ENCODE measurements at regions not wholly inside any gene's neighbourhood (a gene's known extent, or its start where the extent isn't known, plus 50 kb on each side); places are given as distances from the start of the nearest gene placed in this dataset.

- Histone ChIP-seq H2BK120ac (ENCODE audit: low read depth, low read length, poor library complexity, severe bottlenecking) (no peak overlapping the region), H2BK15ac (ENCODE audit: low read depth, low read length) (no peak overlapping the region), H3T11ph (ENCODE audit: low read length) (no peak overlapping the region), H3K79me1 (ENCODE audit: insufficient read depth, low read depth, low read length, poor library complexity, severe bottlenecking) (no peaks in the 10 kb centered on the region), H4K20me1 (ENCODE audit: control insufficient read depth, insufficient read depth, insufficient read length) (no peaks in the 10 kb centered on the region), H3K23me2 (ENCODE audit: insufficient read length, low read depth, low read length, poor library complexity, severe bottlenecking) (no peaks in the 10 kb centered on the region), H4K91ac (ENCODE audit: insufficient read length, low read depth, low read length) (no peak overlapping the region), H3K9me3 (ENCODE audit: control insufficient read depth, low read depth, low read length) (no peaks in the 10 kb centered on the region), H2AK5ac (ENCODE audit: insufficient read length, low read length) (no peak overlapping the region), H3K4ac (ENCODE audit: low read depth, low read length) (no peak overlapping the region), H3K4me2 (ENCODE audit: insufficient read depth, insufficient read length, low read length) (no peak overlapping the region), H3K18ac (ENCODE audit: insufficient read length, low read depth, low read length) (no peak overlapping the region), H3K4me1 (ENCODE audit: insufficient read depth, low read length) (peaks cover 2% of the 10 kb centered on the region; the same call in 1 of the 2 replicates), H2BK5ac (ENCODE audit: insufficient read length, low read length) (no peak overlapping the region), H4K5ac (ENCODE audit: insufficient read length, low read depth, low read length) (no peak overlapping the region), H3K14ac (ENCODE audit: insufficient read depth, low read length) (no peak overlapping the region), H4K8ac (replicated peaks; ENCODE audit: insufficient read length, low read depth, low read length) (no peak overlapping the region), H2BK12ac (ENCODE audit: insufficient read length, low read depth, low read length) (no peak overlapping the region), H3K27me3 (ENCODE audit: insufficient read depth, low read length) (no peaks in the 10 kb centered on the region; the same call in 1 of the 2 replicates), H3K79me2 (ENCODE audit: insufficient read depth, low read length) (no peaks in the 10 kb centered on the region), H2AFZ (ENCODE audit: low read length) (no peak overlapping the region), H3K27ac (ENCODE audit: insufficient read length, low read depth, low read length) (no peak overlapping the region), H3K56ac (ENCODE audit: insufficient read length, low read depth, low read length) (no peak overlapping the region), H3K23ac (ENCODE audit: insufficient read length, low read depth, low read length) (no peak overlapping the region), H3K9ac (ENCODE audit: extremely low read depth, insufficient read length, low read length) (no peak overlapping the region), H2BK20ac (ENCODE audit: low read depth, low read length, poor library complexity, severe bottlenecking) (no peak overlapping the region)
- peaks cover 11 to 23% of the 10 kb centered on the region in 2 experiments for H3K4me1 Mint-ChIP-seq
- no peak for DNase-seq
- H3K36me3 Mint-ChIP-seq (ENCODE audit: insufficient read depth in 1 of 3, low read depth in 3 of 3) = peaks cover 0 to 4% (median under 1%) of the 10 kb centered on the region in 3 experiments; a peak in 3 of 7 replicates
- H3K9me3 Mint-ChIP-seq = peaks cover under 1 to 2% of the 10 kb centered on the region in 2 experiments; a peak in 2 of 5 replicates
- no peaks in the 10 kb centered on the region for H3K27me3 Mint-ChIP-seq (ENCODE audit: low read depth)
- no peak overlapping the region for H3K4me3 Mint-ChIP-seq
- WGBS (ENCODE audit: extremely low coverage, insufficient read length, low lambda C conversion rate) = no CpG with 5 or more reads among the region's 4 CpGs
- H3K27ac Mint-ChIP-seq = no peak overlapping the region
- no peak for TF ChIP-seq CTCF (conservative IDR thresholded peaks at IDR 0.05)
Measured at GRCh38 chr5:124504081-124504916, 242.1 kb downstream of the ZNF608 start.
